ENCODE measurements at regions not wholly inside any gene's neighbourhood (a gene's known extent, or its start where the extent isn't known, plus 50 kb on each side); places are given as distances from the start of the nearest gene placed in this dataset.

GRCh38 chr3:139286241-139286640 lies 57.6 kb upstream of the MRPS22 start:
- no peak for DNase-seq

DNA sequence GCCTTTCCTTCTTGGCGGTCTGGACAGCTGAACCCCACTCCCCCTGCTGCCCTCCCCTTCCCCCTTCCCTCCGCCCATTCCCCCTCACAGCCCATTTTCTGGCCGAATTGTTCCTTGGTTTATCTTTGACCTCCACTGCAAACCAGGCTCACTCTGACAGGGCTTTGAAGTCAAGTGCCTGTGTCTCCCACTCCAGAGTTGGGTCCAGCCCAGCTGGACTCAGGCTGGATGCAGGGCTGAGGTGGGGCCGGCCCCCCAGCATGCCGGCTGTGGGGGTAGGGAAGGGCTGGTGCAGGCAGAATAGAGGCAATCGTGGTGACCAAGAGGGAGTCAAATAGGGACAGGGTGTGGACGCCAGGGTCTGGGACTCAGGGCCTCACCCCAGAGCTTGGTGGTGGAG lies 57.0 kb upstream of the MRPS22 start:
- DNase-seq = no peak

DNA sequence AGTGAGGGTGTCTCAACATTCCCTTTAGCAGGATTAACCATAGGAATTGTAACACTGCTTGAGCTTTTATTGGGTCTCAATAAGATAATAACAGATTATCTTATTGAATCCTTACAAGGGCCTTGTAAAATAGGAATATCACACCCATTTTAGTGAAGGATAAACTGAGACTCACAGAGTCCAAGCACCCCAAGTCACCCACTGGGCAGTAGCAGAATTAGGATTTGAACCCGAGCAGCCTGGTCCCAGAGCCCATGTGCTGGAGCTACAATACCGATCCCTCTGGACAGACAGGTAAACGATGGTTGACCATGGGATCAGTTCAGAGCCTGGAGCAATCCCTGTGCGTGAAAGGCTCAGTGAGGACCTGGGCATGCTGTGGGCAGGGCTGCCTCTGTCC lies 56.3 kb upstream of the MRPS22 start:
- DNase-seq = no peak

DNA sequence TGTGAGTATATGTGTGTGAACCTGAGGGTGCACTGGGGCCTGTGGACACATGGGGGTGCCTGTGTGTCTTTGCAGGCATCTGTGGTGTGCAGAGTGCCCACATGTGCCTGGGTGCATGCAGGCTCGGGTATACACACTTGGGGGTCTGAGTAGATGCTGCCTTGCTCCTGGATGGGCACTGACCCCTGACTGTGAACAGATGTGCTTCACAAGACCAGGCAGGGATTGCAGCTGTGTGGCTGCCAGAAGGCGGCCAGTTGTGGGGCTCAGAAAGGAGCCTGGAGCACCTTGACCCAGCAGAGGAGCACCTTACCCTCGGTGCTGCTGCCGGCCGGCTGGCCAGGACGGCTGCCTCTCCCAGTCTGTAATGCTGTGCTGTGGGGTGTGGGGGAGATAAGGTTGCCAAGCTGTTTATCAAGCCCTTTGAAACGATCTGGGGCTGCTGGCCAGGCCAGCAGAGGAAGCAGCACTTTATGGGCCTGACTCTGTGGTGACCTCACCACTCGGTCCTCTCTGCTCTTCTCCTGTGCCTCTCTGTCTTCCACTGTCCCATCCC lies 55.5 kb upstream of the MRPS22 start:
- no peak for DNase-seq

DNA sequence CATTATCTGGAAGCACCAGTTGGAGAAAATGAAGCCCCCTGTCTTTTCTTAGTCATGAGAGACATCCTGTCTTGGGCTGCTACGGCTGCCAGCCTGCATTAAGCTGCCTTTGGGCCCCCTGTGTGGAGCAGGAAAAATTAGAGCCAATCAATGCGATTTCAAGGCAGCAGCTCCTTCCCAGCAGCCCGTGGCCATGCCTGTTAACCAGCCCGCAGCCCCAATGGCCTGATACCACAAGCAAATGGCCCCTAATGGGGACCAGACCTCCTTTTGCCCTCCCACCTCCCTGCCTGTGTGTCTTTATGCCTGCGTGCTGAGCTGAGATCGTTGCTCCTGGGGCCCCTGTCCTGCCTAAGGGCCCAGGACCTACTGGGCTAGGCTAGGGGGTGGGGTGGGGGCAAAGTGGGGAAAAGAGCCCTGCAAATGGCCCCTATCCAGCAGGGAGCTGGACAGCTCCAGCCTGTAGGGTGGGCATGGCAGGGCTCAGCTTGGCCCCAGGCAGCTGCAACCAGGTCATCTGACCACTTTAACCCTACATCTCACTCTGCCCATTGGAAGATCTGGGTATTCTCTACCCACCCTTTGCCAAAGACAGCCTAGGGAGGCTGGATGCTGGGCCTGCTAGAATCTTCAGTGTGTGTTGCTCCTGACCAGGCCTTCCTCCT lies 53.8 kb upstream of the MRPS22 start:
- no peak for DNase-seq

DNA sequence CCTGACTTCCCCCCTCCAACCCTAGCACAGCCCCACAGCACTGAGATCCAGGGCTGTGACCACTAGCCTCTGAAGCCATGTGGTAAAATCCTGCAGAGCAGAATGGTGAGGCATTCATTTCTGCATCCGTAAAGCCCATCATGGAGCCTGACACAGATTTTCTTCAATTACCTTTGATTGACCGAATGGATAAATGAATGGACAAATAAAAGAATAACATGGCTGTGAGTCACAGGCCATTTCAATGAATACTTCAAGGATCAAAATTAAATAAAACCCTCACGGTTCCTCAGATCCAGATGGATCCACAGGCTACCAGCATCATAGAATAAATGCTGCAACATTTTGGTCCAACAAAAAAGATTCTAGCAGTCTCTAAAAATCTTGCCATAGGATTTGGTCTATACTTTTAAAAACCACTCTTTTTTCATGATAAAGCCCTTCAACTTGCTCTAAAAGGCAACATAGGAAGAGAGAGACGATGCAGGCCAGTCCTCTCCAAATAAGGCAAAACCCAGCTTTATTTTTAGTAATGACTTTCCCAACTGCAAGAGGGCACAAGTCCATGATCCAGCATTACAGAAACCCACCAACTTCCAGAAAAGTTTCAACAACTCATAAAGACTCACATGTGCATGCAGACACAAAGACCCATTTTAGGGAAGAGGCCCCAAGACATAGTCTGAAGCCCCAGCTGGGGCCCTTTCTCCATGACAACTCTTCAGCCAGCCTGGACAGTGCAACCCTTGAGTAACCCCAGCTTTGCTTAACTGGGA lies 52.4 kb upstream of the MRPS22 start:
- DNase-seq = no peak

DNA sequence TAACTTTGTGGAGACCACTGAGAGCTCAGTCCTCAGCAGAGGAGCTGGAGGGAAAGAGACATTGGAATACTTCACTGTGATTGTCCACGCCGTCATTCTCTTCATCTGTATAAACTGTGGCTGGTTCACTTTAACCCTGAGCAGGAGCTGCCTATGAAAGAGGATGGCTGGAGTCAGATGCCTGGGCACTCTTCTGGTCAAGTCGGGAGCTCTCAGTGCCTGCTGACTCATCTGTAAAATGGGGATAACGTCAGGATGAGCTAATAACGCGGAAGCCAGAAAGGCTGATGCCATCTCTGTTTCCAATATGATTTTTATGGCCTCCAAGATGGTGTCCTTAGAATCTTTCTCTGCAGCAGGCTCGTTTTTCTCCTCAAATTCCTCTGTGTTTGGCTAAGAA lies 51.6 kb upstream of the MRPS22 start:
- no peak for DNase-seq

GRCh38 chr3:139292711-139293664 lies 50.8 kb upstream of the MRPS22 start:
- no peak for DNase-seq

DNA sequence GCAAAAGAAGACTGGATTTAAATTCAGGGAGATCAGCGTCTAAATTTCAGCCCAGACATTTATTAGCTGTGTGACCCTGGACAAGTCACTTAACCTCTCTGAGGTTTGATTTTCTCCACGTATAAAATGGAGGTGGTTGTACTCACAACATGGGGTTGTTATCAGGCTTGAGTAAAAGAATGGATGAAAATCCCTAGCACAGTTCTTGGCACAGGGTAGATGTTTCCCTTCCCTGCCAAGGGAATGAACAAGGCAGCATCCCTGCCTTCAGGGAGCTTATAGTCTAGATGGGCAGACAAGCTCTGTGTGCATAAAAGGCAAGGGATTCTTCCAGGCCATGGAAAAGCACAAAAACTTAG lies 50.2 kb upstream of the MRPS22 start:
- DNase-seq = no peak

All from NCI-H1694 treated with DMSO at 0.1 percent for 48 hours (cell line).